NCI-H1417 (cell line): ENCODE measurements at regions not wholly inside any gene's neighbourhood (a gene's known extent, or its start where the extent isn't known, plus 50 kb on each side); places are given as distances from the start of the nearest gene placed in this dataset.
A peak's percentile ranks its signal among the peaks of the same experiment; 100 is the strongest.

Source experiments
- DNase-seq, 3 experiments: peaks; one replicate each; lab custom pipeline; 2025; lab: John Stamatoyannopoulos, UW

GRCh38 chr3:76694063-76694462, 345.8 kb upstream of the ROBO2 start:
- peak in 1 of 3 experiments; percentile 23 for DNase-seq

GRCh38 chr3:76698136-76698706, 341.7 kb upstream of the ROBO2 start:
- no peak for DNase-seq

- DNase-seq, result no peak
Observed at GRCh38 chr3:76699846-76700245, 340.1 kb upstream of the ROBO2 start.

GRCh38 chr3:76700323-76700722, 339.6 kb upstream of the ROBO2 start:
- no peak for DNase-seq

- no peak for DNase-seq
Observed at GRCh38 chr3:76702676-76703075, 337.2 kb upstream of the ROBO2 start.

- DNase-seq, result peak in 1 of 3 experiments; percentile 4
Observed at GRCh38 chr3:76715426-76715825, 324.5 kb upstream of the ROBO2 start.

- no peak for DNase-seq
Observed at GRCh38 chr3:76723366-76723765, 316.5 kb upstream of the ROBO2 start.

- no peak for DNase-seq
Observed at GRCh38 chr3:76724075-76724474, 315.8 kb upstream of the ROBO2 start.

GRCh38 chr3:76724706-76725105, 315.2 kb upstream of the ROBO2 start:
- peak in 1 of 3 experiments; percentile 1 for DNase-seq

- no peak for DNase-seq
Observed at GRCh38 chr3:76726034-76726433, 313.9 kb upstream of the ROBO2 start.

- no peak for DNase-seq
Observed at GRCh38 chr3:76728426-76728825, 311.5 kb upstream of the ROBO2 start.

GRCh38 chr3:76731471-76731870, 308.4 kb upstream of the ROBO2 start:
- no peak for DNase-seq

GRCh38 chr3:76733073-76733759, 306.7 kb upstream of the ROBO2 start:
- no peak for DNase-seq

- peak in 1 of 3 experiments; percentile 8 for DNase-seq
Observed at GRCh38 chr3:76735152-76735551, 304.7 kb upstream of the ROBO2 start.

GRCh38 chr3:76753599-76753998, 286.3 kb upstream of the ROBO2 start:
- peak in 1 of 3 experiments; percentile 4 for DNase-seq

- DNase-seq, result no peak
Observed at GRCh38 chr3:76754247-76754646, 285.7 kb upstream of the ROBO2 start.

- DNase-seq, result no peak
Observed at GRCh38 chr3:76756577-76756976, 283.3 kb upstream of the ROBO2 start.

GRCh38 chr3:76760336-76760735, 279.6 kb upstream of the ROBO2 start:
- no peak for DNase-seq

- DNase-seq, result peak in 1 of 3 experiments; percentile 17
Observed at GRCh38 chr3:76765511-76765910, 274.4 kb upstream of the ROBO2 start.

GRCh38 chr3:76768912-76769311, 271.0 kb upstream of the ROBO2 start:
- no peak for DNase-seq

GRCh38 chr3:76776927-76777326, 263.0 kb upstream of the ROBO2 start:
- no peak for DNase-seq

GRCh38 chr3:76788206-76788605, 251.7 kb upstream of the ROBO2 start:
- DNase-seq, result no peak

- DNase-seq, result no peak
Observed at GRCh38 chr3:76789237-76789636, 250.7 kb upstream of the ROBO2 start.

- no peak for DNase-seq
Observed at GRCh38 chr3:76811418-76811817, 228.5 kb upstream of the ROBO2 start.
